ENCODE measurements at regions not wholly inside any gene's neighbourhood (a gene's known extent, or its start where the extent isn't known, plus 50 kb on each side); places are given as distances from the start of the nearest gene placed in this dataset.

GRCh38 chr2:150919901-150920300, 341.8 kb downstream of the RBM43 start:
- TF ChIP-seq ZNF585B (tag by site-specific recombination; IDR thresholded peaks at IDR 0.05): no peak
- TF ChIP-seq CTCF (tag by site-specific recombination; IDR thresholded peaks at IDR 0.05): no peak
- TF ChIP-seq ATF2 (tag by site-specific recombination; IDR thresholded peaks at IDR 0.05; ENCODE audit: low read depth): no peak
- no peak for TF ChIP-seq ZNF274 (IDR thresholded peaks at IDR 0.05; ENCODE audit: low read length)
- no peak for TF ChIP-seq ZNF274 (tag by site-specific recombination; IDR thresholded peaks at IDR 0.05; ENCODE audit: borderline replicate concordance)
- TF ChIP-seq ZNF501 (tag by site-specific recombination; IDR thresholded peaks at IDR 0.05): no peak
- TF ChIP-seq ZBTB17 (tag by site-specific recombination; IDR thresholded peaks at IDR 0.05): no peak
- no peak for TF ChIP-seq ZNF311 (tag by site-specific recombination; IDR thresholded peaks at IDR 0.05; ENCODE audit: borderline replicate concordance)
- no peak for TF ChIP-seq ZNF610 (tag by site-specific recombination; IDR thresholded peaks at IDR 0.05; ENCODE audit: borderline replicate concordance)

Data from HEK293 (cell line).